ENCODE measurements at regions not wholly inside any gene's neighbourhood (a gene's known extent, or its start where the extent isn't known, plus 50 kb on each side); places are given as distances from the start of the nearest gene placed in this dataset.

DNA sequence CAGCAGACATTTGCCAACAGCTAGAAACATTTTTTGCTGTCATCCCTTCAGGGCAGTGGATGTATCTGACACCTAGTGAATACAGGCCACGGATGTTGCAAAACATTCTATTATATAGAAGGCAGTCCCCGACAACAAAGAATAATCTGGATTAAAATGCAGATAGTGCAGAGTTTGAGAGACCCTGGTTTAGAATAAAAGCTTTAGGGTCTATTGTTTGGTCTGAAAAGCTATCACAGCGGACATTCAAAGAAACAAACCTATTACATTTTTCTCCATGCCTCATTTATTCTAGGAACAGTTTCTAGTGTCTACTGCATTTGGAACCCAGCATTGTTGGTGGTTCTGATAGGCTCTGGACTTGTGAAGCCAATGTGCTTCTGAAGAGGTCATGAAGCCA lies 316.3 kb downstream of the TGFB2 start:
- TF ChIP-seq, protein P1, sequence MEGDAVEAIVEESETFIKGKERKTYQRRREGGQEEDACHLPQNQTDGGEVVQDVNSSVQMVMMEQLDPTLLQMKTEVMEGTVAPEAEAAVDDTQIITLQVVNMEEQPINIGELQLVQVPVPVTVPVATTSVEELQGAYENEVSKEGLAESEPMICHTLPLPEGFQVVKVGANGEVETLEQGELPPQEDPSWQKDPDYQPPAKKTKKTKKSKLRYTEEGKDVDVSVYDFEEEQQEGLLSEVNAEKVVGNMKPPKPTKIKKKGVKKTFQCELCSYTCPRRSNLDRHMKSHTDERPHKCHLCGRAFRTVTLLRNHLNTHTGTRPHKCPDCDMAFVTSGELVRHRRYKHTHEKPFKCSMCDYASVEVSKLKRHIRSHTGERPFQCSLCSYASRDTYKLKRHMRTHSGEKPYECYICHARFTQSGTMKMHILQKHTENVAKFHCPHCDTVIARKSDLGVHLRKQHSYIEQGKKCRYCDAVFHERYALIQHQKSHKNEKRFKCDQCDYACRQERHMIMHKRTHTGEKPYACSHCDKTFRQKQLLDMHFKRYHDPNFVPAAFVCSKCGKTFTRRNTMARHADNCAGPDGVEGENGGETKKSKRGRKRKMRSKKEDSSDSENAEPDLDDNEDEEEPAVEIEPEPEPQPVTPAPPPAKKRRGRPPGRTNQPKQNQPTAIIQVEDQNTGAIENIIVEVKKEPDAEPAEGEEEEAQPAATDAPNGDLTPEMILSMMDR (conservative IDR thresholded peaks at IDR 0.05; ENCODE audit: low read length): no peak
- no peak for TF ChIP-seq EZH2phosphoT487 (IDR thresholded peaks at IDR 0.05; ENCODE audit: borderline replicate concordance, low read depth, low read length)

Data from OCI-LY7 (cell line).